MM.1S (cell line): ENCODE measurements at regions not wholly inside any gene's neighbourhood (a gene's known extent, or its start where the extent isn't known, plus 50 kb on each side); places are given as distances from the start of the nearest gene placed in this dataset.

Source experiments
- DNase-seq: peaks from one replicate; pipeline ENCODE4 v3.0.0-alpha.2; 2015
- H2AFZ ChIP-seq: fragments of 300-600 bp; sonication (generic); 2 replicates; pipeline ENCODE4 v1.6.0; 2016; ENCODE audit warnings: antibody characterized with exemption, low read length
- H3F3A ChIP-seq: fragments of 300-600 bp; sonication (generic); 2 replicates; pipeline ENCODE4 v1.6.1; 2016; ENCODE audit warnings: mild to moderate bottlenecking, antibody characterized with exemption, low read length, moderate library complexity, mixed read lengths; ENCODE audit not compliant: insufficient read depth
- H3K27ac ChIP-seq: fragments of 300-600 bp; sonication (generic); 2 replicates; pipeline ENCODE4 v1.5.1; 2016; ENCODE audit warnings: mild to moderate bottlenecking, low read length
- H3K27me3 ChIP-seq: fragments of 300-600 bp; sonication (generic); replicated peaks from 2 replicates; pipeline ENCODE4 v1.6.0; 2016; ENCODE audit warnings: low read length; ENCODE audit not compliant: insufficient read depth
- H3K36me3 ChIP-seq: fragments of 300-600 bp; sonication (generic); replicated peaks from 2 replicates; pipeline ENCODE4 v1.6.1; 2016; ENCODE audit warnings: mild to moderate bottlenecking, low read length, mixed read lengths; ENCODE audit not compliant: insufficient read depth
- H3K4me1 ChIP-seq: fragments of 300-600 bp; sonication (generic); 2 replicates; pipeline ENCODE4 v1.6.1; 2016; ENCODE audit warnings: low read length, mixed read lengths
- H3K4me2 ChIP-seq: fragments of 300-600 bp; sonication (generic); 2 replicates; pipeline ENCODE4 v1.6.0; 2016; ENCODE audit warnings: low read depth, low read length
- H3K4me3 ChIP-seq: fragments of 300-600 bp; sonication (generic); 2 replicates; pipeline ENCODE4 v1.5.1; 2016; ENCODE audit warnings: low read length, mixed read lengths
- H3K79me2 ChIP-seq: fragments of 300-600 bp; sonication (generic); 2 replicates; pipeline ENCODE4 v1.6.1; 2016; ENCODE audit warnings: mixed run types, low read length, mixed read lengths
- H3K9ac ChIP-seq: fragments of 300-600 bp; sonication (generic); 2 replicates; pipeline ENCODE4 v1.6.1; 2016; ENCODE audit warnings: low read length, mixed read lengths
- H3K9me2 ChIP-seq: fragments of 300-600 bp; sonication (generic); replicated peaks from 2 replicates; pipeline ENCODE4 v1.6.1; 2016; ENCODE audit warnings: mild to moderate bottlenecking, low read length, mixed read lengths; ENCODE audit not compliant: insufficient read depth
- H3K9me3 ChIP-seq: fragments of 300-600 bp; sonication (generic); replicated peaks from 2 replicates; pipeline ENCODE4 v1.6.1; 2016; ENCODE audit warnings: mild to moderate bottlenecking, low read length, mixed read lengths; ENCODE audit not compliant: insufficient read depth
- H4K20me1 ChIP-seq: fragments of 300-600 bp; sonication (generic); 2 replicates; pipeline ENCODE4 v1.6.1; 2016; ENCODE audit warnings: mild to moderate bottlenecking, low read length, moderate library complexity, mixed read lengths; ENCODE audit not compliant: insufficient read depth
- CTCF ChIP-seq: fragments of 300-600 bp; sonication (generic); IDR thresholded peaks from 2 replicates; pipeline ENCODE4 v1.5.1; 2016; ENCODE audit warnings: antibody characterized with exemption, low read length, mixed read lengths
- EZH2 ChIP-seq: fragments of 300-600 bp; sonication (generic); optimal IDR thresholded peaks from 2 replicates; pipeline ENCODE3; 2017; ENCODE audit warnings: low read depth, mild to moderate bottlenecking, antibody characterized with exemption, low read length, mixed read lengths
- EZH2phosphoT487 ChIP-seq: fragments of 300-600 bp; sonication (generic); IDR thresholded peaks from 2 replicates; pipeline ENCODE4 v1.6.1; 2018; ENCODE audit warnings: antibody characterized with exemption, low read length

- no peak for TF ChIP-seq EZH2phosphoT487
- no peak for TF ChIP-seq CTCF
- no peak for TF ChIP-seq EZH2
- no peak for DNase-seq
- Histone ChIP-seq H3K4me1 (no peaks in the 10 kb centered on the region), H3K9me3 (no peaks in the 10 kb centered on the region), H2AFZ (no peak overlapping the region), H3K79me2 (no peaks in the 10 kb centered on the region), H3K27ac (no peak overlapping the region), H4K20me1 (no peaks in the 10 kb centered on the region), H3K27me3 (no peaks in the 10 kb centered on the region), H3F3A (no peaks in the 10 kb centered on the region), H3K36me3 (no peaks in the 10 kb centered on the region), H3K9ac (no peak overlapping the region), H3K4me2 (no peak overlapping the region), H3K4me3 (no peak overlapping the region), H3K9me2 (no peaks in the 10 kb centered on the region)
Measured at GRCh38 chr7:35446091-35446490, 192.2 kb upstream of the TBX20 start.

- Histone ChIP-seq H2AFZ (no peak overlapping the region), H3K36me3 (no peaks in the 10 kb centered on the region), H3K4me1 (no peaks in the 10 kb centered on the region), H3K27ac (no peak overlapping the region), H3K9me3 (no peaks in the 10 kb centered on the region), H3K4me3 (no peak overlapping the region), H3K4me2 (no peak overlapping the region), H4K20me1 (no peaks in the 10 kb centered on the region), H3K27me3 (no peaks in the 10 kb centered on the region), H3K79me2 (no peaks in the 10 kb centered on the region), H3K9ac (no peak overlapping the region), H3F3A (no peaks in the 10 kb centered on the region), H3K9me2 (no peaks in the 10 kb centered on the region)
- DNase-seq = no peak
- TF ChIP-seq EZH2phosphoT487 (no peak), CTCF (no peak), EZH2 (no peak)
Measured at GRCh38 chr7:35437619-35438275, 183.8 kb upstream of the TBX20 start.

- Histone ChIP-seq H2AFZ (no peak overlapping the region), H3K27ac (no peak overlapping the region), H3K27me3 (no peaks in the 10 kb centered on the region), H4K20me1 (no peaks in the 10 kb centered on the region), H3K9me2 (no peaks in the 10 kb centered on the region), H3K4me1 (no peaks in the 10 kb centered on the region), H3K4me2 (no peak overlapping the region), H3K9ac (no peak overlapping the region), H3K9me3 (no peaks in the 10 kb centered on the region), H3F3A (no peaks in the 10 kb centered on the region), H3K4me3 (no peak overlapping the region), H3K36me3 (no peaks in the 10 kb centered on the region), H3K79me2 (no peaks in the 10 kb centered on the region)
- TF ChIP-seq EZH2 (no peak), CTCF (no peak), EZH2phosphoT487 (no peak)
- no peak for DNase-seq
Measured at GRCh38 chr7:35436452-35436851, 182.6 kb upstream of the TBX20 start.
